NB4 (cell line): ENCODE measurements at regions not wholly inside any gene's neighbourhood (a gene's known extent, or its start where the extent isn't known, plus 50 kb on each side); places are given as distances from the start of the nearest gene placed in this dataset.

Experiments used
- CTCF ChIP-seq: IDR thresholded peaks from one replicate; pipeline ENCODE4 v1.5.1; 2012; ENCODE audit warnings: low read depth, low read length
- MYC ChIP-seq: IDR thresholded peaks from 2 replicates; pipeline ENCODE4 v1.6.1; 2011; ENCODE audit warnings: low read depth, low read length

- TF ChIP-seq CTCF (no peak), MYC (no peak)
Observed at GRCh38 chr12:58386136-58386535, 444.8 kb downstream of the ATP23 start.
